Heart left ventricle (tissue), 13 donors: ENCODE measurements at regions not wholly inside any gene's neighbourhood (a gene's known extent, or its start where the extent isn't known, plus 50 kb on each side); places are given as distances from the start of the nearest gene placed in this dataset.

Source experiments
- CTCF ChIP-seq, 12 donors: fragments of 200-600 bp; sonication (generic) in 4 of 12; IDR thresholded peaks; one replicate each; pipeline versions ENCODE4 v1.5.0 to v1.8.0; 2018 to 2022; ENCODE audit warnings: antibody characterized with exemption in 12 of 12, mild to moderate bottlenecking in 5 of 12
- POLR2A ChIP-seq, 2 donors: fragments of 450-650 bp; IDR thresholded peaks; one replicate each; pipeline ENCODE4 v1.6.1; 2017; ENCODE audit warnings: antibody characterized with exemption in 2 of 2, mild to moderate bottlenecking in 2 of 2, moderate library complexity in 2 of 2
- donor health status: ischemic (EF 13 %, LVEDD 7.1; RV severe dilation, severe dysfunction).
- donor health status: DM: no; HTN: yes; CAD: no.
- donor health status: DM: no; HTN: no; CAD: no.
- donor health status: ischemic (EF 25% LVEDD 6.9; RV normal size, moderate dysfunction).
- donor health status: ischemic (EF 25% LVEDD 5.7; RV mildly dilated, moderate dysfunction).
- donor health status: ischemic (EF 35%, LVEDD 5.7; RV mildly dilated, moderate dysfunction).
- donor health status: nonischemic (EF 11% LVEDD 7.7; RV severe dilation, severe dysfunction).
- donor health status: DM: yes; HTN: yes; CAD: no.
- donor health status: PGD.
- donor health status: ischemic (EF 29% LVEDD 5.4; RV normal size, mild dysfunction).
- donor health status: nonischemic (EF 23%, LVEDD 6.1; RV moderate dilation, normal function).

GRCh38 chr2:121000804-121001203 is 265.1 kb downstream of the GLI2 start:
- TF ChIP-seq CTCF (IDR thresholded peaks at IDR 0.05) (no peak), POLR2A (IDR thresholded peaks at IDR 0.05) (no peak)
